Jurkat, Clone E6-1 (cell line): ENCODE measurements at regions not wholly inside any gene's neighbourhood (a gene's known extent, or its start where the extent isn't known, plus 50 kb on each side); places are given as distances from the start of the nearest gene placed in this dataset.

ENCODE experiments used
- DNase-seq: peaks from one replicate; pipeline ENCODE4 v3.0.0-alpha.2; 2011; ENCODE audit warnings: low read depth, low spot score
- H3K4me3 ChIP-seq: 2 replicates; pipeline ENCODE4 v1.5.1; 2011; ENCODE audit warnings: mild to moderate bottlenecking, low read length, control low read depth, moderate library complexity

DNA sequence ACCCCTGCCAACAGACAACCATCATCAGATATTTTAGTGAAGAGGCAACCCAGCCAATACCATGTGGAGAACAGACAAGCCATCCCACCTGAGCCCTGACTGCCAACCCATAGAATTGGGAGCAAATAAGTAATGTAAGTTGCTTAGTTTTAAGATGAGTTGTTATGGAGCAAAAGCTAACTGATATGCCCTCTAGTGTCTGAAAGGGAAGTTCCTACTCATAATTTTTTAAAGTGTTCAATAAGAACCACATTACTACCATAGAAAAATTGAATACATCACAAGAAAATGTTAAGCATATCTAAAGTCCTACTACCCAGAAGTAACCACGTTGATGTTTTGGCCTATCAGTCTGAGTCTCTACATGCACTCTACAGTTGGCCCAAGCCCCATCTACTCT is 50.8 kb upstream of the SLC36A4 start:
- DNase-seq = peak; percentile 20

DNA sequence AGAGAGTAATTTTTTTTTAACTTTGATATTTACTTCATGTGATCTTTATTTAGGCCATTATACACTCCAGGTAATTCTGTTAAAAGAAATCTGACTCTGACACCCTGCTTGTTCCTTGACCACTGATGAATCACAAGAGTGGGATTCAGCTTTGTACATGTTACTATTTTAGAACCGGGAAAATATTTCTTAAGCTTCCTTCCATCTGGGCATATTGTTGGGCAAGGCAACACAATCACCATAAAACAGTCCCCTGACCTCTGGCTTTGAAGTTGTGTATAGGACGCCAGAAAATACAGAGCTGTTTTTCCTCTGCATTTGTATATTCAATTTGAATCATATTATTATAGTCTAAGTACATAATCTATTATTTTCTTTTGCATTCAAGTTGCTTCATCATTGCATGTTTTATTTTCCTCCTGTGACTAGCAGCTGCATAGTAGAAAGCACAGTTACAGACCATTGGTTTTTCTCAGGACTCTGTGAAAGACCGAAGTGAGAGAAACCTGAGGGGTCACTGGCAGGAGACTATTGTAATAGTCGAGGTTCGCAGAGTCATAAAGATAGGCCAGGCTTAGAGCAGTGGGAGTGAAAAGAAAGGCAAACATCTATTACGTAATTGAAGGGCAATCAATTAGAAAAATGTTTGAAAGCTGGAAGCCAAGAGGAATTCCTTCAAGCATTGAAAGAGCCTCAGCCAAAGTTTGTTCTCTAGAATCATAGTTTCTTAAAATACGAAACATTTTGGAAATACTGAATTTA is 51.8 kb upstream of the SLC36A4 start:
- H3K4me3 ChIP-seq = no peak overlapping the region
- no peak for DNase-seq

More for the DNA sequence above, 50.8 kb upstream of the SLC36A4 start:
- H3K4me3 ChIP-seq = no peak overlapping the region

DNA sequence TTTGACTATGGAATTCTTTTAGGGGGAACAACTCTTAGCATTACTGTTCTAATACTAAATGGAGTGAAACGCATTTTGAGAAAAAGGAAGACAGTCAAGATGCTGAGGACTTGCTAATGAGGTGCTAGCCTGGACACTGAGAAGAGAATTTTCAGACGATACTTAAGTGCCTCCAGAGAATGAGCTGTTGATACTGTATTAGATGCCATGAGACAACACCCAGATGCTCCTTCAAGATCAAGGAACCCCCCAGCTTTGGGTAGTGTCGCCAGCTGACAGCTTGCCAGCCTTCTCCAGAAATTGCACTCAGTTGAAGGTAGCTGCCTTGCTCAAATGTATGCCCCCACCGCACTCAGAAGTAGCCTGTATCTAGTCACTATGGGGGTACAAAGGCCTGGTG is 52.5 kb upstream of the SLC36A4 start:
- DNase-seq = no peak

DNA sequence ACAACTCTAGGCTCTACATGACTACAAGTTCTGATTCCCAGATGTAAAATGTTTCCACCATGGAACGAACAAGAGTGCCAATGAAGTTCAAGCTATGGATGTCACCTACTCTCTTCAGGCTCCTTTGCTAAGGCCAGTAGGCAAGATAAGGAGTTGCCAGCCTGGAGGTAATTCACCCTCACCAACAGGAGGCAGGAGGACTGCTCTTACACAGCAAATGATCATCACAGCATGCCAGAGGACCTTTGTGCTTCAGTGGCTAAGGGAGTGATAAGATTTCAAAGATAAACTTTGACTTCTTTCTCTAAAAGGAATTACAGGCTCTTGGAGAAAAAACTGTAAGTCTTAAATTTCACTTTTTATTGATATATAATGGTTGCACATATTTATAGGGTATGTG is 54.1 kb upstream of the SLC36A4 start:
- DNase-seq = no peak
- no peak overlapping the region for H3K4me3 ChIP-seq

More for the DNA sequence above, 52.5 kb upstream of the SLC36A4 start:
- H3K4me3 ChIP-seq = no peak overlapping the region

DNA sequence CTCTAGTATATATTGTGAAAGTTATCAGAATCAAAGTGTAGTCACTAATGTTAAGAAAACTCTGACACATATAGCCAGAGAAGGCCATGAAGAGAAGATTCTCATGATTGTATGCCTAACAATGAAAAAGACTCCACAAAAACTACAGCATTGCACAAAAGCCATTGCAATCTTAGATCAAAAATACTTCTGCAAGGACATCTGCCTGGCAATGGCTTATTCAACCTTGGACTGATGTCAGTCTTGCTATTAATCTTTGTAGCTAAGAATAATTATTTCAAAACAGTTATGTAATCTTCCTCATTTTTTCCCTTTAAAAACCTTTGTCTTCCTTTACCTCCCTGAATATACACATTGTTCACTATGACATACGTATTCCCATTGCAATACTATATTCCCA is 55.3 kb upstream of the SLC36A4 start:
- no peak overlapping the region for H3K4me3 ChIP-seq

DNA sequence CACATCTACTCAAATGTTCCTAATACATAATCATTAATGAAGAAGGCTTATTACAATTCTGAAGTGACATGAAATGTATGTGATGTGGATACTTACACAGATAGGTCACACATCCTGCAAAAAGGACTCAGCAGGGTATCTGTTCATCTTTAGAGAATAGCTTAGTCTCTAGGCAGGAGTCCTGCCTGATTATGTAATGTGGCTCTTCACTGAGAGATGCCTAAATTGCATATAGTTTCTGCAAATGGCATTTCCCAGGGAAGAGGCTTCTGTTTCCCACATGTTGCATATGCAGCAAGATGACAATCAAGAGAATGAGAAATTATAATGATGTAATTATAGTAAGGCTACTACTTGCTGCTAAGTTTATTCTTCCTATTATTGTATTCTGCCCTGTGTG is 58.8 kb upstream of the SLC36A4 start:
- no peak for DNase-seq

More for the DNA sequence above, 55.3 kb upstream of the SLC36A4 start:
- no peak for DNase-seq

DNA sequence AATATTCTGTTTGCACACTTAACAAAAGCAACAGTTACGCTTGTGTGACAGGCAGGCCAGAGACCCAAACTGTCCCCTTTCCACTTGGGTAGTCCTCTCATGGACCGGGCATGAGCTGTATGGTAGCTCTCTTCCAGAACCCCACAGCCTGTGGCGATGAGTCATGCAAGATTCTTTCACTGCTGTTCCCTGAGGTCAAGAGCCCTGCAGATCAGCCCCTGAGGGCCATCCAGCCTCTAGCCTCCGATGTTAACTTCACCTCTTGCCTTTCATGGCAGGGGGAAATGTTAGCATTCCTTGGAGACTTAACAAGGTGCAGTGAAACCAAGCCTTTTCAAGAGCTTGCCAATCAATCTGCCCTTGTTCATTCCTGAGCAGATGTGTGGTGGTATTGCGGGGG is 63.2 kb upstream of the DEUP1 start:
- DNase-seq = no peak
- H3K4me3 ChIP-seq = no peak overlapping the region

More for the DNA sequence above, 58.8 kb upstream of the SLC36A4 start:
- H3K4me3 ChIP-seq = no peak overlapping the region

DNA sequence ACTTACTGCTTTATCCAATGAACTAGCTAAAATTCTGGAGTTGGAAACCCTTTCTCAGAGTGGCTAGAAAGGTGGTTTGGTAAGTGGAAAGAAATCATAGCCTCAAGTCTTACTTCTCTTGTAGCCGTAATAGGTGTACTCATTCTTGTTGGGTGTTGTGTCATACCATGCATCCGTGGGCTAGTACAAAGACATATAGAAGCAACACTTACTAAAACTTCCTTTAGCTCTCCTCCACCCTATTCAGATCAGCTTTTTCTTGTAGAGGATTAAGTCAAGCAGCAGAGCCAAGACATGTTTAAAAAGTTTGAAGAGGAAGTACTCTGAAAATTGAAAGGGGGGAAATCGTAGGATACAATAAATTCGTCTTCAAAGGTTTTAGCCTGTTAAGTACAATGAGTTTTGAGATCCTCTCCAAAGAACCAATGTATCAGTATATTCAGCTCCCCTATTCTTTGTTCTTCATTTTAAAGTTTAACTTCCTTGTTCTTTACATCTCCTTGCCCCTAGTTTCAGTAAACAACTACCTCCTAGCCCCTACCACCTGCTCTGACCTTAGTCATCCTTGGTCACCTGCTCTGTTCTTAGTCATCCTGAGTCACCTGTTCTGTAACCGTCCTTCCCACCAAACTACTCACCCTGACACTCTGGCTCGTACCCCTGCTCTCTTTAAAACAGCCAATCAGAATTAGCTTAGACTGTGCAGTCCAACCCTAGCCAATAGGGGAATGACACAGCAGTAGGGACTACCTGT is 62.1 kb upstream of the DEUP1 start:
- DNase-seq = no peak
- H3K4me3 ChIP-seq = no peak overlapping the region

DNA sequence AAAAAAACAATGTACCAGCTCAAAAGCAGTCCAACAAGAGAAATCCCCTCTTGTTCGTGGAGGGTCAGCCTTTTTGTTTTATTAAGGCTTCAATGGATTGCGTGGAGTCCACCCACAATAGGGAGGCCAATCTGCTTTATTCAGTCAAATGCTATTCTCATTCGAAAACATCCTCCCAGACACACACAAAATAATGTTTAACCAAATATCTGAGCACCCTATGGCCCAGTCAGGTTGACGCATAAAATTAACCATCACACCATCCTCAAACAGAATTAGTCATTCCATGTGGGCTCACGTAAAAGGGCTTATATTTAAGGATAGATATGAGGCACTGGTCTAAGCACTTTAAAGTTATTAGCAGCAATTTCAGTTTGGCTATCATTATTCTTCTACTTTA is 58.9 kb upstream of the DEUP1 start:
- H3K4me3 ChIP-seq = no peak overlapping the region
- DNase-seq = no peak

DNA sequence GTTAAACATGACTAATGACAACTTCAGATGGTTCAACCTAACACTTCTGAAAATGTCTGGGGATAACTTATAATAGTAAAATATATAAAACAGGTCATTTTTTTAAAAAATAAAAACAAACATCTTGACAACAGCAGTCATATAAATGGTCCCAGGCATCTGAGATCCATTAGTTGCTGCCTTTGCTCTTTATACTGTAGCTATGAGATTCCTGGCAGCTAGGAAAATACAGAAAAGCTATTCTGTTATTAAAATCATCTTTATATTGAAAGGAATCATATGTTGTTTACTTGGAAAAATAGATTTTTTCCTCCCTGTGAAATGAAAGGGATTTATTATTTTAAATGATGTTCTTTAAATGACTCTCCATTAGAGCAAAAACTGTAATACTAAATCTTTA is 55.7 kb upstream of the DEUP1 start:
- DNase-seq = no peak
- no peak overlapping the region for H3K4me3 ChIP-seq

DNA sequence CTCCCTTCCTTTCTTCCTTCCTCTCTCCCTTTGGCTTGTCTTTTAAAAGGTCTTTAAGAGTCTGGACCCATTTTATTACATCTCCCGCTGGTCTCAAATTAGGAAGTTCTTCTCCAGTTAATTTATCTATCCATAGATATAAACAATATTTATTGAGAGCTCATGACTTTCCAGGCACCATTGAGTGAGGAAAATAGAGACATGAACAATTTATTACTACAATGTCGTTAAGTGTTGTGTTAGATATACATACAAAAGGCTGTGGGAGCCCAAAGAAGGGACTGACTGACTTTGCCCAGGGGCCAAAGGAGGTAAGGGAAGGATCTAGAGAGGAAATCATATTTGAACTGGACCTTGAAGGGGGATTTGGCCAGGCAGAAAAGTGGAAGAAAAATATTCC is 51.6 kb upstream of the DEUP1 start:
- no peak overlapping the region for H3K4me3 ChIP-seq
- no peak for DNase-seq

DNA sequence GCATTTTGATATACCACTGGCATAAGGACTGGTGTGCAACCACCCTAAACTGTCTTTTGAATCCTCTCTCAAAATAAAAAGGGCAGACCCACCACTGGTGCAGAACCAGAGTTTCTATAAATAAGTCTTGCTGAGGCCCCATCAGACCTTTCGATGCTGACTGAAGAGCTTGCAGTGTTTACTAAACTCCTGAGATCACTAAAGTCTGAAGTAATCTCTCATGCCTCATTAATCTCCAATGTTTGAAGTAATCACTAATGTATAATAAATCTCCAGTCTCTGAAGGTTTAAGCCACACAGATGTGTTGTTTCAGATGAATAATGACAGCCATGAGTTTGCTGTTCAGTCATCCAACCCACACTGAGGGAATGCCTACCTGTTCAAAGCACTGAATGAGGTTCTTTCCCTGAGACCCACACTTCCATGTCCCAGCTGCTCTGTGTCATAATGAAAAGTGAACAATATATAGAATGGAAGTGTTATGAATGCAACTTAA is 50.6 kb upstream of the DEUP1 start:
- DNase-seq = no peak

More for the DNA sequence above, 50.6 kb upstream of the DEUP1 start:
- no peak overlapping the region for H3K4me3 ChIP-seq
